ENCODE measurements at regions not wholly inside any gene's neighbourhood (a gene's known extent, or its start where the extent isn't known, plus 50 kb on each side); places are given as distances from the start of the nearest gene placed in this dataset.

DNA sequence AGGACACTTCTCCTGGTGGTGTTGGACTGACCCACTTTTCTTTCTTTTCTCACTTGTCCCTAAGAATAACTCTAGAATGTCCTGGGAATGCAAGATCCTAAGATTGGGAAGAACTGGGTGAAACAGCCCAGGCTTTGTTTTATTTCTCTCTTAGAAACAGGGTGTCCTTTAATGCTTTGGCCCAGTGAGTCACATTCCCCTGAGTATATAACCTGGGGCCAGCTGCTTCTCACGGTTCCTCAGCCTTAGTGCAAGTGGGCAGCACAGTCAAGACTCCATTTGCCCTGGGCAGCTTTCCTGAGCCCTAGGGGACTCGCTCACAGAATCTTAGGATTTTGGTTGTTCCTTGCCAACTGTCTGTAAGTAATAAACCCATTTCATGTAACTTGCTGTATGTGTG is 355.0 kb downstream of the DSC3 start:
- TF ChIP-seq, protein P1, sequence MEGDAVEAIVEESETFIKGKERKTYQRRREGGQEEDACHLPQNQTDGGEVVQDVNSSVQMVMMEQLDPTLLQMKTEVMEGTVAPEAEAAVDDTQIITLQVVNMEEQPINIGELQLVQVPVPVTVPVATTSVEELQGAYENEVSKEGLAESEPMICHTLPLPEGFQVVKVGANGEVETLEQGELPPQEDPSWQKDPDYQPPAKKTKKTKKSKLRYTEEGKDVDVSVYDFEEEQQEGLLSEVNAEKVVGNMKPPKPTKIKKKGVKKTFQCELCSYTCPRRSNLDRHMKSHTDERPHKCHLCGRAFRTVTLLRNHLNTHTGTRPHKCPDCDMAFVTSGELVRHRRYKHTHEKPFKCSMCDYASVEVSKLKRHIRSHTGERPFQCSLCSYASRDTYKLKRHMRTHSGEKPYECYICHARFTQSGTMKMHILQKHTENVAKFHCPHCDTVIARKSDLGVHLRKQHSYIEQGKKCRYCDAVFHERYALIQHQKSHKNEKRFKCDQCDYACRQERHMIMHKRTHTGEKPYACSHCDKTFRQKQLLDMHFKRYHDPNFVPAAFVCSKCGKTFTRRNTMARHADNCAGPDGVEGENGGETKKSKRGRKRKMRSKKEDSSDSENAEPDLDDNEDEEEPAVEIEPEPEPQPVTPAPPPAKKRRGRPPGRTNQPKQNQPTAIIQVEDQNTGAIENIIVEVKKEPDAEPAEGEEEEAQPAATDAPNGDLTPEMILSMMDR (IDR thresholded peaks at IDR 0.05) = no peak
- TF ChIP-seq EZH2 (IDR thresholded peaks at IDR 0.05; ENCODE audit: borderline replicate concordance, insufficient read depth, low read depth, low read length, poor library complexity, severe bottlenecking) = no peak

Measured in B cell (primary cell).